ENCODE measurements at regions not wholly inside any gene's neighbourhood (a gene's known extent, or its start where the extent isn't known, plus 50 kb on each side); places are given as distances from the start of the nearest gene placed in this dataset.

DNA sequence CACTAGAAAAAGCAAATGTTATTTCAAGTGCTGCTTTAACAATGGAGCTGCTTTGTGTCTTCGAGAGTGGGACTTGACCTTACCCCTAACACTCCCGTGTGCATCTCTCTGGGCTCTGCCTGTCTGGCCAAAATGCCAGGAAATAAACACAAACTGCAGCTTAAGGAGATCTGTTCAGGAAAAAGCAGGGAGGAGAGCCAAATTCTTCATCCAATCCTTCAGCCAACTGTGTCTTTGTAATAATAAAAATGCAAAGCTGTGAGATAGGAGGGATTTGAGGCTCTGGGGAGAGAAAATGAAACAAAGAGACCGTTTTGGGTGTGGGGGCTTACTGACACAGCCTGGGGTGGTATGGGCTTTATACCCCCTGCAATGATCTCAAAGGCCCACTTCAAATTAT, 85.8 kb upstream of the WSCD2 start:
- no peak for DNase-seq

- DNase-seq = no peak
These were observed 85.1 kb upstream of the WSCD2 start for GRCh38 chr12:108043750-108044533.

GRCh38 chr12:108046135-108046534, 83.0 kb upstream of the WSCD2 start:
- no peak for DNase-seq

- no peak for DNase-seq
These were observed 82.4 kb upstream of the WSCD2 start for GRCh38 chr12:108046650-108047049.

GRCh38 chr12:108047071-108047550, 82.0 kb upstream of the WSCD2 start:
- peak; percentile 19 for DNase-seq

- no peak for DNase-seq
These were observed 80.4 kb upstream of the WSCD2 start for GRCh38 chr12:108048686-108049085.

- DNase-seq = no peak
These were observed 78.4 kb upstream of the WSCD2 start for GRCh38 chr12:108050696-108051095.

DNA sequence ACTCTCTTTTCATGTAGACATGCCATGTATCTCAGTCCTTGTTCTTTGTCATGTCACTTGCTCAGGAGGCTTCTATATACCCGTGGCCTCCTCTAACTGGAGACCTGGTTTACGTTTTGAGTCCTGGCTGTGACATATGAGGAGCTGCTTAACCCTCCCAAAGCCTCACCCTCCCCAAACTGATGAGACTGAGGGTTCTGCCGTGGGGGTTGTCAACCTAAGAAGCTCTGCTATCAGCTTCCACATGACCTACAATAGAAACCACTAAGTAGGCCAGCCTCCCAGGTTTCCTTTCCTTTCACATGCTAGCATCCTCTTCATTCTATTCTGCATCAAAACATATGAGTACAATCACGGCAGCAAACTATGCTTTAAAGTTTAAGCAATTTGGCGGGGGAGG, 76.8 kb upstream of the WSCD2 start:
- no peak for DNase-seq

- no peak for DNase-seq
These were observed 75.6 kb upstream of the WSCD2 start for GRCh38 chr12:108053512-108053911.

- DNase-seq = no peak
These were observed 74.6 kb upstream of the WSCD2 start for GRCh38 chr12:108054496-108054895.

GRCh38 chr12:108055141-108055540, 73.9 kb upstream of the WSCD2 start:
- no peak for DNase-seq

GRCh38 chr12:108060067-108060466, 69.0 kb upstream of the WSCD2 start:
- no peak for DNase-seq

DNA sequence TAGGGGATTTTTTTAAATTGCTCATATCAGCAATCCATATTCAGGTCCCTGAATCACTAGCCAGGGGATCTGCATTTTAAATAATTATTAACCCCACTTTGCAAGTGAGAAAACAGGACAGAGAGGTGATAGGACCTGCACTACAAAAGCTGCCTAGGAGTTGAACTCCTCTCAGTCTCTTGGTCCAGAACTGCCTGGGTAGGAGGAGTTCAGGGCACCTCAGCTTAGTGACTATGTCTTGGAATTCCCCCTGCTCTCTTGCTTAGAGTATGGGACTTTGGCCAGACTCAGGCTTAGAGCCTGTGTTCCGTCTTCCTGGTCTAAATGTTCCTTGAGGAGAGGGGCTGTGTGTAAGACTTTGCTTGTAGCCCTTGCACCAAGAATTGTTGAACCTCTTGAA, 68.2 kb upstream of the WSCD2 start:
- DNase-seq = no peak

GRCh38 chr12:108063192-108063591, 65.9 kb upstream of the WSCD2 start:
- no peak for DNase-seq

DNA sequence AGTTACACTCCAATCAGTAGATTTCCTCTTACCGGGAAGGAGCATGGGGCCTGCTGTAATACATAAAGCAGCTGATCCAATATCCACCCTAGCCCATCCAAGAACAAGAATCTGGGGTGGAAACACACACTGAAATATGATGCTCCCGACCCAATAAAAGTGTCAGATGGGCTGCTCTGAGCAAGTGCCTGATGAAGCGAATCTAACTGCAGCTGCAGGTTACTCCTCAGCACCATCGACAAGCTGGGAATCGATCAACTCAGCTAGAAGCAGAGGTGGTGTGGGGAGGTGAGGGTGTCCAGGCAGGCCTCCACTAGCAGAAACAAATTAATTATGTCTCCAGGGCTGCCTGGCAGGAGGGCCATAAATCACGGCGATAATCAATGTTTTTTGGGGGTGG, 64.0 kb upstream of the WSCD2 start:
- DNase-seq = no peak

DNA sequence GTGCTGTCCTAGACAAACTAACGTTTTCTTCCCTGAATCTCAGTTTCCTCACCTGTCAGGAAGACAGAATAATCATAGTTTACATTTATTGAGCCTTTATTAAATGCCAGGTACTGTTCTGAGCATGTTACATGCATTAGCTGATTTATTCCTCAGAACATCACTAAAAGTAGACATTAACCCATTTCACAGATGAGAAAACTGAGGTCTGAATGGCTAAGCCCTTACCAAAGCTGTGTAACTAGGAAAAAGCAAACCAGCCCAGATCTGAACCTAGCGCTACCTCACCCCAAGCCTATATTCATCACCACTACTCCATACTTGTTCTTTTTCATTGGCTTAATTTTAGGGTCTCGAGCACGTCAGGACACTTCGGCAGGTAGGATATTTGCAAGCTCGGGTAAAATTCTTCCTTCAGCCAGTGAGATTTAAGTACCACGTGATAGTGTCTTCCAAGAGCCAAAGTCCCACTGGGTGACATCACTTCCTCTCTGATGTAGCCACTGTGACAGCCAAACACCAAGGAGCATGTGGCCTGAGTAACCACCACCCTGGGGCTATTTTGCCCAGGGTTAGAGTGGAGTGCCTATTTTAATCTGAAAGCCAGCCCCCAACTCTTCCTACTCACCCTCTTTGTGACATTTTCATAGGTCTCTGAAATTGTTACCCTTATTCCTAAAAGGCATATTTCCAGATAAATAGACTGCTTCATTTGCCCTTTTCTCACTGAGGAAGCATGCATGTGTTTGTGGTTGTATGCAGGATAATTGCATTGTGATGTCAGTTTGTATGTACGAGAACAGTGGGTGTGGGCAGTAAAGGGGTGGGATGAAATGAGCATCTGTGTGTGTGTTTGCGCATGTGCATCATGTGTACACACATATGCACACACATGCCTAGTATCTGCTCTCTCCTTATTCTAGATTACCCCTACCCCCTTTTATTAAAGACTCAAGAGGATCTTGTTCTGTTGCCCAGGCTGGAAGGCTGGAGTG, 62.2 kb upstream of the WSCD2 start:
- no peak for DNase-seq

- DNase-seq = no peak
These were observed 59.4 kb upstream of the WSCD2 start for GRCh38 chr12:108069651-108070165.

DNA sequence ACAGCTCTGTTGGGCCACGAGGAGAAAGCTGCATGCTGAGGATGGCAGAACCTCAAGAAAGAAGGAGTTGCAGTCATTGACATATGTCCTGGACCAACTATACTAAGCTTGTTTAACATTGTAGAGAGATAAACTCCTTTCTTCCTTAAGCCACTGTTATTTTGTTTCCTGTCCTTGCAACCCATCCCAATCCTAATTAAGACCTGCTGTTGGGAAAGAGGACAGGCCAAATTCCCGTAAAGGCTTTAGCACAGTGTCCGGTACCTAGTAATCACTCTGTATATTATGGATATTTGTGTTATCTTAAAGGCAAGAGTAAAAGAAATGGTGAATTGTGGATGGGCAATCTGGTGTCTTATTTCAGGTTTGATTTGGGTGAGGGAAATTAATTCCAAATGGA, 53.5 kb upstream of the WSCD2 start:
- DNase-seq = no peak

DNA sequence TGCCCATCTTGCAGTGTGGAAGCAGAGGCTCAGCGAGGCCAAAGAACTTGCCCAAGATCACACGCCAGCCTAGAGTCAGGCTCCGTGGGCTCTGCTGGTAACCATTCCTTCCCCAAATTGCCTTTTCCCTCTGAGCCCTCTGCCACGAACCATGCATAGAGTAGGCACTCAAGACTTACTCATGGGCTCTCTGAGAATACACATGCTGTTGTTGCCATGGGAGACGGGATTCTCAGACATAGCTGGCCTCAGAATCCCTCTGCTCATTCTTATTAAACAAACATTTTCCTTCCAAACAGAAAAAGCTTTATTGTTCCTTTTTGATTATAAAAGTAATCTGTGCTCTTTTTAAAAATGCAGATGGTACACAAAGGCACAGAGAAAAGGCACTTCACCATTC, 52.5 kb upstream of the WSCD2 start:
- DNase-seq = no peak

GRCh38 chr12:108078428-108078827, 50.7 kb upstream of the WSCD2 start:
- no peak for DNase-seq

Measured in fibroblast of skin of right biceps (primary cell).